Psoas muscle (tissue), 7 donors: ENCODE measurements at regions not wholly inside any gene's neighbourhood (a gene's known extent, or its start where the extent isn't known, plus 50 kb on each side); places are given as distances from the start of the nearest gene placed in this dataset.

Experiments
- ATAC-seq, 4 donors: fragments of 200-7000 bp; cut with Tn5 transposase; one replicate each; pipeline ENCODE4 v1.9.1; 2020; ENCODE audit warnings: moderate library complexity in 3 of 4, mild to moderate bottlenecking in 2 of 4
- DNase-seq, 2 donors: peaks; one replicate each; pipeline ENCODE4 v3.0.0-alpha.2; 2020
- H3K27ac ChIP-seq: fragments of 200-600 bp; one replicate; pipeline ENCODE4 v1.8.0; 2022
- H3K27me3 ChIP-seq, 3 donors: fragments of 200-600 bp in 1 of 3; one replicate each; pipeline versions ENCODE4 v1.6.1 to v1.8.0; 2013 to 2022; ENCODE audit warnings: low read length in 2 of 3, mild to moderate bottlenecking in 2 of 3, moderate library complexity in 1 of 3; ENCODE audit not compliant: insufficient read depth in 3 of 3
- H3K36me3 ChIP-seq, 2 donors: fragments of 200-600 bp in 1 of 2; one replicate each; pipeline versions ENCODE4 v1.6.1 to v1.8.0; 2013 to 2022; ENCODE audit warnings: low read depth in 1 of 2, mild to moderate bottlenecking in 1 of 2, moderate library complexity in 1 of 2; ENCODE audit not compliant: insufficient read depth in 1 of 2
- H3K4me1 ChIP-seq: fragments of 200-600 bp; one replicate; pipeline ENCODE4 v1.8.0; 2022
- H3K4me3 ChIP-seq: fragments of 200-600 bp; one replicate; pipeline ENCODE4 v1.8.0; 2022; ENCODE audit warnings: mild to moderate bottlenecking
- H3K9me3 ChIP-seq: fragments of 200-600 bp; one replicate; pipeline ENCODE4 v1.8.0; 2022
- CTCF ChIP-seq: fragments of 200-600 bp; IDR thresholded peaks from one replicate; pipeline ENCODE4 v1.8.0; 2022; ENCODE audit warnings: antibody characterized with exemption
- WGBS, 3 donors: extraction: QIAGEN DNeasy Blood & Tissue Kit; methylation state at CpG; one replicate each; pipeline versions ENCODE4 v1.1.6 to v1.1.7; 2013; 5-methylcytosine and 5-hydroxymethylcytosine counted together
- intact Hi-C, 2 donors: fragments of 100-400 bp; cut with DNase I; formaldehyde crosslinking; loops; one replicate each; pipeline versions ENCODE4 v1.11.0 to v1.14.2; 2022
- donor health status: healthy with polysubstance abuse.
- donor health status: DM: no; HTN: no; CAD: no; lungs with moderate emphysema.
- donor health status: Bipolar disorder and iron deficiency.
- donor health status: healthy.
- donor health status: DM: yes; HTN: yes; CAD: no.
- donor health status: DM: no; HTN: no; CAD: no.
- donor health status: DM: yes; HTN: yes; CAD: no.

- intact Hi-C loops = no loop called here
- no peaks in the 10 kb centered on the region for H3K36me3 ChIP-seq
- no peak overlapping the region for H3K27ac ChIP-seq
- no peak for TF ChIP-seq CTCF
- H3K4me3 ChIP-seq = no peak overlapping the region
- WGBS, 3 donors = 77 to 80% (median 78%) methylated on average over 3 of the region's 3 CpGs
- DNase-seq (no peak), ATAC-seq (no peak)
- no peaks in the 10 kb centered on the region for H3K27me3 ChIP-seq
- H3K9me3 ChIP-seq = no peaks in the 10 kb centered on the region
- no peaks in the 10 kb centered on the region for H3K4me1 ChIP-seq
Measured at GRCh38 chr18:30582078-30582477, 460.5 kb downstream of the DSC3 start.

- H3K36me3 ChIP-seq = no peaks in the 10 kb centered on the region
- DNase-seq (no peak), ATAC-seq (no peak)
- H3K9me3 ChIP-seq = no peaks in the 10 kb centered on the region
- no peak for TF ChIP-seq CTCF
- H3K4me3 ChIP-seq = no peak overlapping the region
- intact Hi-C loops = no loop called here
- H3K4me1 ChIP-seq = no peaks in the 10 kb centered on the region
- H3K27ac ChIP-seq = no peak overlapping the region
- no peaks in the 10 kb centered on the region for H3K27me3 ChIP-seq
- WGBS, 3 donors = 58 to 64% (median 63%) methylated on average over 2 of the region's 2 CpGs
Measured at GRCh38 chr18:30578707-30579106, 463.8 kb downstream of the DSC3 start.

DNA sequence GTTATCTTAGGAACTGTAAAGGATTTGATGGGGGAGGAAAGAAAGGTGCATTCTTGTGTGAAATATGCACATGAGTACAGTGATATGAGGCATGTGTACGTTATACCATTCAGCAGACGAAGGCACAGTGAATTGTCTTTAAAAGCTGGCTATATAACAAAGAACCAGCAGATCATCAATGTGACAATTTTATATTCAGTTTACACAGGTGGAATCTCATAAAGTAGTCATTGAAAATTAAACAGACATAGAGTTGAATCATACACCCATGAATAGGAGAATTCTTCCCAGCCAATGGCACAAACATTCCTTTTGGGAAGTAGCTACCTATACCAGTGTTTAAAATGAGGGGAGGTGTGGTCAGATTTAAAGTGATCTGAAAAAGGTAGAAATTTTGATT lies 470.3 kb downstream of the DSC3 start:
- H3K9me3 ChIP-seq = no peaks in the 10 kb centered on the region
- TF ChIP-seq CTCF = no peak
- ATAC-seq (no peak), DNase-seq (no peak)
- no peaks in the 10 kb centered on the region for H3K36me3 ChIP-seq
- no peak overlapping the region for H3K27ac ChIP-seq
- intact Hi-C loops = no loop called here
- WGBS, 3 donors = 83 to 89% (median 87%) methylated on average over 2 of the region's 2 CpGs
- H3K4me3 ChIP-seq = no peak overlapping the region
- no peaks in the 10 kb centered on the region for H3K4me1 ChIP-seq
- no peaks in the 10 kb centered on the region for H3K27me3 ChIP-seq

GRCh38 chr18:30568333-30568732 lies 474.2 kb downstream of the DSC3 start:
- Histone ChIP-seq H3K27ac (no peak overlapping the region), H3K4me3 (no peak overlapping the region), H3K9me3 (no peaks in the 10 kb centered on the region), H3K36me3 (no peaks in the 10 kb centered on the region), H3K27me3 (no peaks in the 10 kb centered on the region), H3K4me1 (no peaks in the 10 kb centered on the region)
- intact Hi-C loops = no loop called here
- ATAC-seq (no peak), DNase-seq (no peak)
- 70 to 74% (median 74%) methylated on average over 5 of the region's 5 CpGs for WGBS, 3 donors
- no peak for TF ChIP-seq CTCF

GRCh38 chr18:30566877-30567276 lies 475.7 kb downstream of the DSC3 start:
- 61 to 78% (median 61%) methylated on average over 1 of the region's 1 CpG for WGBS, 3 donors
- intact Hi-C loops = no loop called here

More at GRCh38 chr18:30566877-30567276, 475.7 kb downstream of the DSC3 start:
- Histone ChIP-seq H3K9me3 (no peaks in the 10 kb centered on the region), H3K4me1 (no peaks in the 10 kb centered on the region), H3K27me3 (no peaks in the 10 kb centered on the region), H3K27ac (no peak overlapping the region), H3K36me3 (no peaks in the 10 kb centered on the region), H3K4me3 (no peak overlapping the region)
- no peak for TF ChIP-seq CTCF
- no peak for DNase-seq
- no peak for ATAC-seq
